HepG2 (cell line): ENCODE measurements at regions not wholly inside any gene's neighbourhood (a gene's known extent, or its start where the extent isn't known, plus 50 kb on each side); places are given as distances from the start of the nearest gene placed in this dataset.

ENCODE experiments used
- BCL6 ChIP-seq: IDR thresholded peaks from 2 replicates; pipeline ENCODE4 v1.6.1; 2016; ENCODE audit warnings: missing genetic modification reagents, missing compliant biosample characterization
- CREB1 ChIP-seq, 2 experiments: fragments of 450-650 bp in 1 of 2; IDR thresholded peaks; 2 replicates each; pipeline ENCODE4 v1.6.1; 2016 to 2017; ENCODE audit warnings: control low read depth in 1 of 2, mild to moderate bottlenecking in 1 of 2, missing compliant biosample characterization in 1 of 2, missing genetic modification characterization in 1 of 2
- CTCF ChIP-seq: sonication (generic); formaldehyde crosslinking; IDR thresholded peaks from 2 replicates; pipeline ENCODE4 v1.5.0; 2020; ENCODE audit warnings: mild to moderate bottlenecking, missing genetic modification reagents, moderate library complexity
- MAX ChIP-seq: IDR thresholded peaks from 2 replicates; pipeline ENCODE4 v1.6.1; 2012; ENCODE audit warnings: inconsistent platforms
- MED1 ChIP-seq: sonication (generic); formaldehyde crosslinking; IDR thresholded peaks from 2 replicates; pipeline ENCODE4 v1.4.0; 2020; ENCODE audit warnings: missing genetic modification reagents
- MXI1 ChIP-seq: IDR thresholded peaks from 3 replicates; pipeline ENCODE4 v1.6.1; 2012; ENCODE audit warnings: low read depth, low read length, inconsistent platforms, borderline replicate concordance
- NR2C2 ChIP-seq: sonication (generic); formaldehyde crosslinking; IDR thresholded peaks from 2 replicates; pipeline ENCODE4 v1.4.0; 2020; ENCODE audit warnings: missing genetic modification reagents, mild to moderate bottlenecking, moderate library complexity, borderline replicate concordance
- POLR2A ChIP-seq, 2 experiments: IDR thresholded peaks; 2 replicates each; pipeline ENCODE4 v1.6.1; 2011; ENCODE audit warnings: low read depth in 2 of 2, low read length in 2 of 2, mild to moderate bottlenecking in 1 of 2, moderate library complexity in 1 of 2; ENCODE audit not compliant: insufficient read depth in 1 of 2
- POLR2AphosphoS2 ChIP-seq: IDR thresholded peaks from 2 replicates; pipeline ENCODE4 v1.6.1; 2011; ENCODE audit warnings: low read depth, low read length, improper control_type of control experiment
- TEAD3 ChIP-seq: optimal IDR thresholded peaks from 2 replicates; pipeline ENCODE3; 2016; ENCODE audit warnings: borderline replicate concordance
- ZNF10 ChIP-seq: sonication (generic); formaldehyde crosslinking; IDR thresholded peaks from 2 replicates; pipeline ENCODE4 v1.4.0; 2020; ENCODE audit warnings: mild to moderate bottlenecking, low read depth, missing genetic modification reagents, borderline replicate concordance
- TF ChIP-seq, protein P1 (sequence below): sonication (generic); formaldehyde crosslinking; conservative IDR thresholded peaks from 2 replicates; pipeline ENCODE4 v1.8.1; 2023; ENCODE audit warnings: missing genetic modification reagents
- TF ChIP-seq, protein P2 (sequence below), 2 experiments: fragments of 450-650 bp in 1 of 2; sonication (generic) in 1 of 2; formaldehyde crosslinking; IDR thresholded peaks; 2 replicates each; pipeline versions ENCODE4 v1.5.0 to v1.8.0; 2020 to 2022; ENCODE audit warnings: mild to moderate bottlenecking in 1 of 2, missing genetic modification reagents in 1 of 2

- TF ChIP-seq CTCF (CRISPR knock-in tag) = no peak
- TF ChIP-seq TEAD3 = no peak
- no peak for TF ChIP-seq NR2C2 (CRISPR knock-in tag)
- TF ChIP-seq MAX = no peak
- TF ChIP-seq, protein P1, sequence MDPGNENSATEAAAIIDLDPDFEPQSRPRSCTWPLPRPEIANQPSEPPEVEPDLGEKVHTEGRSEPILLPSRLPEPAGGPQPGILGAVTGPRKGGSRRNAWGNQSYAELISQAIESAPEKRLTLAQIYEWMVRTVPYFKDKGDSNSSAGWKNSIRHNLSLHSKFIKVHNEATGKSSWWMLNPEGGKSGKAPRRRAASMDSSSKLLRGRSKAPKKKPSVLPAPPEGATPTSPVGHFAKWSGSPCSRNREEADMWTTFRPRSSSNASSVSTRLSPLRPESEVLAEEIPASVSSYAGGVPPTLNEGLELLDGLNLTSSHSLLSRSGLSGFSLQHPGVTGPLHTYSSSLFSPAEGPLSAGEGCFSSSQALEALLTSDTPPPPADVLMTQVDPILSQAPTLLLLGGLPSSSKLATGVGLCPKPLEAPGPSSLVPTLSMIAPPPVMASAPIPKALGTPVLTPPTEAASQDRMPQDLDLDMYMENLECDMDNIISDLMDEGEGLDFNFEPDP (CRISPR knock-in tag) = no peak
- no peak for TF ChIP-seq BCL6
- TF ChIP-seq POLR2AphosphoS2 = no peak
- TF ChIP-seq, protein P2, sequence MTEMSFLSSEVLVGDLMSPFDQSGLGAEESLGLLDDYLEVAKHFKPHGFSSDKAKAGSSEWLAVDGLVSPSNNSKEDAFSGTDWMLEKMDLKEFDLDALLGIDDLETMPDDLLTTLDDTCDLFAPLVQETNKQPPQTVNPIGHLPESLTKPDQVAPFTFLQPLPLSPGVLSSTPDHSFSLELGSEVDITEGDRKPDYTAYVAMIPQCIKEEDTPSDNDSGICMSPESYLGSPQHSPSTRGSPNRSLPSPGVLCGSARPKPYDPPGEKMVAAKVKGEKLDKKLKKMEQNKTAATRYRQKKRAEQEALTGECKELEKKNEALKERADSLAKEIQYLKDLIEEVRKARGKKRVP (CRISPR knock-in tag; IDR thresholded peaks at IDR 0.05) = no peak
- no peak for TF ChIP-seq CREB1 (IDR thresholded peaks at IDR 0.05)
- TF ChIP-seq CREB1 (CRISPR knock-in tag; IDR thresholded peaks at IDR 0.05) = no peak
- no peak for TF ChIP-seq MED1 (CRISPR knock-in tag)
- no peak for TF ChIP-seq POLR2A (IDR thresholded peaks at IDR 0.05; ENCODE audit: insufficient read depth in 1 of 2, low read depth in 2 of 2, low read length in 2 of 2)
- TF ChIP-seq ZNF10 (CRISPR knock-in tag) = no peak
- TF ChIP-seq MXI1 = no peak
Observed at GRCh38 chr4:158315706-158316105, 105.4 kb downstream of the TMEM144 start.
